ENCODE measurements at regions not wholly inside any gene's neighbourhood (a gene's known extent, or its start where the extent isn't known, plus 50 kb on each side); places are given as distances from the start of the nearest gene placed in this dataset.
"Not testable (repeated sequence)": the region's sequence is repeated elsewhere in the genome, so short reads cannot be mapped to it uniquely, and the experiment has no call there.

DNA sequence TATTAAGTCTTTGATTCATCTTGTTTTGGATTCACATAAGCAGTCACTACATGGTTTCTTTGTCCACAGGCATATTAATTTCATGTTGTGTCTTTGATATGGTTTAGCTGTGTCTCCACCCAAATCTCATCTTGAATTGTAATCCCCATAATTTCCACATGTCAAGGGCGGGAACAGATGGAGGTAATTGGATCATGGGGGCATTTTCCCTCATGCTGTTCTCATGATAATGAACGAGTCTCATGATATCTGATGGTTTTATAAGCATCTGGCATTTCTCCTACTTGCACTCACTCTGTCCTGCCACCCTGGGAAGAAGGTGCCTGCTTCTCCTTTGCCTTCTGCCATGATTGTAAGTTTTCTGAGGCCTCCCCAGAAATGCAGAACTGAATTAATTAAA lies 1811.2 kb upstream of the PCDH10 start:
- Mint-ChIP-seq H3K4me3 (no peak overlapping the region), H3K27me3 (no peaks in the 10 kb centered on the region), H3K27ac (no peak overlapping the region), H3K9me3 (no peaks in the 10 kb centered on the region), H3K36me3 (no peaks in the 10 kb centered on the region), H3K4me1 (no peaks in the 10 kb centered on the region)
- DNase-seq, result no peak

DNA sequence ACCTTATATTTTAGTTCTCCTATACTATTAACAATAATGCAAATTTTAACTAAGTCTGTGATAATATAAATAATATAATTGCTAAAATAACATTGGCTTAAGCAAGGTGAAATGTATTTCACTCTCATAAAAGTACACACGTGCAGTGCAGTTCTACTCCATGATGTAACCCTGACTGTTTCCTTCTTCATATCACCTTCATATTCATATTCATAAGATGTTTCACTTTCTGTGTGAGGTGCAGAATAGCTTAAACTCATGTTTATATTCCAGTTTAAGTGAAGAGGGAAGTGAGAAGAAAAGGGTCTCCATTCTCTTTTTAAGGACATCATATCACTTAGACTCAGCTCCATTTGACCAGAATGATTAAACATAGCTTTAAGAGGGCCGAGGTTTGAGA lies 1810.0 kb upstream of the PCDH10 start:
- Mint-ChIP-seq H3K27me3 (no peaks in the 10 kb centered on the region), H3K4me1 (no peaks in the 10 kb centered on the region), H3K4me3 (no peak overlapping the region), H3K36me3 (no peaks in the 10 kb centered on the region), H3K27ac (no peak overlapping the region), H3K9me3 (no peaks in the 10 kb centered on the region)
- DNase-seq, result no peak

DNA sequence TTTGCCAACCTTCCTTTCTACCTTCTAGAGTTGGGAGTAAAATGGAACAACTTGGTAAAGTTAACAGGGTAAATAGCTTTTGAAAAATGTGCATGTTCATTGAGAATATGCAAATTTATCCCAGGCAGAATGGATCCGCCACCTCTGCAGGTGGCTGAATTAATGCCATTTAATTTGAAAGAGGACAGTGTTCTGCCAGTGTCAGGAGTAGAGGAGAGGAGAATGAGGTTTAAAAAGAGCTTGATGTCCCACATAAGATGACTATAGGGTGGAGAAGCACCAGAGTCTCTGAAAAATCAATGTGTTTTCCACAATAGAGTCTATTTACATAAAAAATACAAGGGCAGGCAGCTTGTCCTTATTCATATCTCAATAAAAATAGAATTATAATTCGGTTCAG lies 1804.3 kb upstream of the PCDH10 start:
- Mint-ChIP-seq H3K36me3 (no peaks in the 10 kb centered on the region), H3K27me3 (no peaks in the 10 kb centered on the region), H3K27ac (no peak overlapping the region), H3K4me1 (no peaks in the 10 kb centered on the region), H3K9me3 (peaks cover 2% of the 10 kb centered on the region), H3K4me3 (no peak overlapping the region)
- DNase-seq, result no peak

DNA sequence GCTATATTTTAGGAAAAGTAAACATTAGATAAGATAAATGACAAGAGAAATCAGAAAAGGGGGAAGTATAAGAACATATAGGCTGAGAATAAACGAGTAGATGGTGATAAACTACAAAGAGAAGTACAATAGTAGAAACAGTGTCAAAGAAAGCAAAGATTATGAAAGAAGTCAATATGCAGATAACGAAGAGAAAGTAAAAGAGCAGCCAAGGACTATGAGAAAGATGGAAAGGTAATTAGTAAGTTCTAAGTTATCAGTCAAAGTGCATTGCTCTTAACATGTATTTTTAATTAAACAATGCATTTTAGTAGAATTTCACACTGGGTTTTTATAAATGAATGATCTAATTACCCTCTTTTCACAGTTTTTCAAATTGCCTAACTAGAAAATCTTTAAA lies 1801.3 kb upstream of the PCDH10 start:
- H3K27ac Mint-ChIP-seq, result no peak overlapping the region
- no peak overlapping the region for H3K4me3 Mint-ChIP-seq
- no peaks in the 10 kb centered on the region for H3K36me3 Mint-ChIP-seq
- H3K9me3 Mint-ChIP-seq, result peaks cover 4% of the 10 kb centered on the region
- DNase-seq, result no peak
- no peaks in the 10 kb centered on the region for H3K27me3 Mint-ChIP-seq
- H3K4me1 Mint-ChIP-seq, result no peaks in the 10 kb centered on the region

DNA sequence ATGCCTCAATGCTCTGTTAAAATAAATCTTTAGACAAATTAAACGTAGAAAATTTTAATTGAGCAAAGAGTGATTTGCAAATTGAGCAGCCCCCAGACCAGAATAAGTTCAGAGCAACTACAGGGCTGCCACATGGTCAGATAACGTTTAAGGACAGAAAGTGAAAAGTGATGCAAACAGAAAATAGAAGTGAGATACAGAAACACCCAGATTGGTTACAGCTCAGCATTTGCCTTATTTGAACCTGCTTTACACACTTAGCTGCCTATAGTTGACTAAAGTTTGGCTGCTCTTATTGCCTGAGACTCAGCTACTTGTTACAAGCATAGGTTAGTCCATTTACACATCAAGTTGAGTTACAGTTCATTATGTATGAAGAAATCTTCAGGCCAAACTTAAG lies 1800.8 kb upstream of the PCDH10 start:
- Mint-ChIP-seq H3K27me3 (no peaks in the 10 kb centered on the region), H3K36me3 (no peaks in the 10 kb centered on the region)

DNA sequence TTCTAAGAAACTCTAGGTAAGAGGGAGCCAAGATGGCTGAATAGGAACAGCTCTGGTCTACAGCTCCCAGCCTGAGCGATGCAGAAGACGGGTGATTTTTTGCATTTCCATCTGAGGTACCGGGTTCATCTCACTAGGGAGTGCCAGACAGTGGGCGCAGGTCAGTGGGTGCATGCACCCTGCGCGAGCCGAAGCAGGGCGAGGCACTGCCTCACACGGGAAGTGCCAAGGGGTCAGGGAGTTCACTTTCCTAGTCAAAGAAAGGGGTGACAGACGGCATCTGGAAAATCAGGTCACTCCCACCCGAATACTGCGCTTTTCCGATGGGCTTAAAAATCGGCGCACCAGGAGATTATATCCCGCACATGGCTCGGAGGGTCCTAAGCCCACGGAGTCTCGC lies 1796.7 kb upstream of the PCDH10 start:
- not testable (repeated sequence) for H3K4me3 Mint-ChIP-seq, DNase-seq, H3K9me3 Mint-ChIP-seq, H3K36me3 Mint-ChIP-seq, H3K4me1 Mint-ChIP-seq, H3K27me3 Mint-ChIP-seq, H3K27ac Mint-ChIP-seq

More for the DNA sequence above, 1800.8 kb upstream of the PCDH10 start:
- no peak for DNase-seq
- Mint-ChIP-seq H3K4me3 (no peak overlapping the region), H3K9me3 (peaks cover 4% of the 10 kb centered on the region), H3K27ac (no peak overlapping the region), H3K4me1 (no peaks in the 10 kb centered on the region)

DNA sequence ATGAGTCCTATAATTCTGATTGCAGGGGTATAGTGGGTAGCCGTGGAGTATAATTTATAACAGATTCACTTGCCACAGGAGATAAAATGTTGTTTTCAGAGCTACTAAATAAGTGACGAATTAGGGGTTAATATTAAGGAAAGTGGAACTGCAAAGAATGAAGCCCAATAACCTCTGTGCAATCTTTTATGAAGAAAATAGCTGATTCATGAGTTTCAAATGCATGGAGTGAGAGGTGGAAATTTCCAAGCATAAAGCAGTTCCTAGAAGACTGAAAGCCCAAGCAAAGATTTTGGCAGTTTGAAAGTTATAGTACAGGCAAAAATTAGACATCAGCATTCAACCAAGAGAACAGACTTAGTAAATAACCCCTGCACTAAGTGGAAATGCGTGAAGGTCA lies 1782.4 kb upstream of the PCDH10 start:
- DNase-seq, result no peak
- H3K36me3 Mint-ChIP-seq, result no peaks in the 10 kb centered on the region
- no peak overlapping the region for H3K27ac Mint-ChIP-seq
- H3K4me1 Mint-ChIP-seq, result no peaks in the 10 kb centered on the region
- H3K27me3 Mint-ChIP-seq, result no peaks in the 10 kb centered on the region
- no peaks in the 10 kb centered on the region for H3K9me3 Mint-ChIP-seq
- H3K4me3 Mint-ChIP-seq, result no peak overlapping the region

DNA sequence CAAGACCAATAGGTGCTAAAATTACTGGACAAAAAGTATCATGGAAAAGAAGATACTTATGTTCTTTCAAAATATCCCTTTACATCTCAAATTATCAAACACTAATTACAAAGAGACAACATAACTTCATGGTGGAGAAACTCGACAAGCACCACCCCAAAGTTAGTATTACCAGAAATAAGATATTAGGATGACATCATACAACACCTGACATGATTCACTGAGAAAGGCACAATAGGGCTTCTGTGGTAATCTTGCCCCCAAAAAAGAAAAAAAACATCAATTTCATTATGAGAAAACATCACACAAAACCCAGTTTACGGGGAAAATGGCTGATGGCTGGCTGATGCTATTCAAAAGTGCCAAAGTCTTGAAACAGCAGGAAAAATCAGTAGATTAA lies 1781.7 kb upstream of the PCDH10 start:
- H3K36me3 Mint-ChIP-seq, result no peaks in the 10 kb centered on the region
- no peak overlapping the region for H3K4me3 Mint-ChIP-seq
- no peaks in the 10 kb centered on the region for H3K27me3 Mint-ChIP-seq
- no peaks in the 10 kb centered on the region for H3K4me1 Mint-ChIP-seq
- no peaks in the 10 kb centered on the region for H3K9me3 Mint-ChIP-seq
- H3K27ac Mint-ChIP-seq, result no peak overlapping the region
- no peak for DNase-seq

DNA sequence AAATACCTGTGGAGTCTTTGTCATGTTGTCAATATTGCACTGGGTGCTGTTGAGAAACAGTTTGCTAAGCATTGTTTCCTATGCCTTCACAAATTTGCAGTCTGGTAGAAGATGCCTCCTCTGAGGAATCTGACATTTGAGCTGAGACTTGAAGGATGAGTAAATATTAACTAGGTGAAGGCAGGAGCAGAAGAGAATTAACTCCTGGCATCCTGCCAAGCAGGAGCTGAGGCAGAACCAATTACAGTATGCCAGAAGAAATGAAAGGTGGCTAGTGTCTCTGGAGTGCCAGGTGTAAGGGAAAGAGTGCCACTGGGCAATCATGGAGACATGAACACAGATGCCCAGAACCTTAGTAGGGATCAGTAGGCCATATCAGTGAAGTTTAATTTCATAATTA lies 1778.2 kb upstream of the PCDH10 start:
- H3K27ac Mint-ChIP-seq, result no peak overlapping the region
- H3K9me3 Mint-ChIP-seq, result no peaks in the 10 kb centered on the region
- no peaks in the 10 kb centered on the region for H3K27me3 Mint-ChIP-seq
- no peaks in the 10 kb centered on the region for H3K4me1 Mint-ChIP-seq
- DNase-seq, result no peak
- no peak overlapping the region for H3K4me3 Mint-ChIP-seq
- H3K36me3 Mint-ChIP-seq, result no peaks in the 10 kb centered on the region

DNA sequence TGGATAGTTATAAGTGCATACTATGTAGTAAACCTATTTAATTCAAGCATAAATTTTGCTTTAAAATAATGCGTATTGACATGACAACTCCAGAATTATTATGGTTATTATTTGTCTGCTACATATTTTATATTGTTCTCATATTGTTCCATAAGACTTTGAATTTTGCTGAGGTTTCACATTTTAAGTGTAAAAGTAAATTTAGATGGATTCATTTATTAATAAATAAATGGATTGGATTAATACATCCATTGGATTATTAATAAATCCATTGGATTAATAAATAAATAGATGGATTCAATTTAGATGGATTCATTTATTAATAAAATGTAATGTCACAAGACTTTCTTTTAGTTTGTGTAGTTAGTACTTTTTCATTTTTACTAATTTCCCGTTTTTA lies 1768.0 kb upstream of the PCDH10 start:
- Mint-ChIP-seq H3K9me3 (peaks cover 3% of the 10 kb centered on the region), H3K36me3 (no peaks in the 10 kb centered on the region), H3K4me3 (no peak overlapping the region), H3K27ac (no peak overlapping the region), H3K4me1 (no peaks in the 10 kb centered on the region), H3K27me3 (no peaks in the 10 kb centered on the region)
- DNase-seq, result no peak

DNA sequence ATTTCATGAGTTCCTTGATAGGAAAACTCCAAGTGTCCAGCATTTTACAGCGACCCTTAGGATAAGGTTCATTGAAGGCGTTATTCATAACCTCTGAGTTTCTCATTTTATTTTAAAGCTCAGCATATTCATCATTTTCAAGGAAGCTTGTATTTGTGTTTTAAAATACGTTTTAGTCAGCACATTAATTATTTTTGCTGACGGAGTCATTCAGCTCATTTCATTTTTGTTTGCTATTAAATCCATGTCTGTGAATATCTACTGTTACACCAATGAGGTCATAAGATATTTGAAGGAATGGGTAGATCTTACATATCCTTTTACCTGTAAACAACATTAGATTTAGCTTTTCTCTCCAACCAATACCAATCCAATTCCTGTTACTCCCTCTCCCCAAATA lies 1766.3 kb upstream of the PCDH10 start:
- H3K9me3 Mint-ChIP-seq, result peaks cover 3% of the 10 kb centered on the region
- no peak for DNase-seq
- no peaks in the 10 kb centered on the region for H3K36me3 Mint-ChIP-seq
- H3K27ac Mint-ChIP-seq, result no peak overlapping the region
- no peaks in the 10 kb centered on the region for H3K4me1 Mint-ChIP-seq
- H3K27me3 Mint-ChIP-seq, result no peaks in the 10 kb centered on the region
- no peak overlapping the region for H3K4me3 Mint-ChIP-seq

DNA sequence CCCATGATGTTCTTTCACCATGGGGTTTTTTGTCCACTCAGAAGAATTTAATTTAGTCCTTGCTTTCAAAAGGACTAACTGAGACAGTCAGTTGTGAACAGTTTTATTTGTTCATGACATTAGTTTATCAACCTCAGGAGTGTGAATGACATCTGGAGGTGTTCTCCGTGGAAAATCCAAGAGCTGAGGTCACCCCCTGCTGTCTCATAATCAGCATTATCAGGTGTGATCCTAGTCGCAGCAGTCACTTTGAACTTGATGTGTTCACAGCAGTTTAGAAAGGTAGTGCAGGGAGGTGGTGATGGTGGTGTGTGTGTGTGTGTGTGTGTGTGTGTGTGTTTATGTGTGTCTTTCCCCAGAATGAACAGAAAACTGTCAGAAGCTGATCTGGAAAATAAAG lies 1760.8 kb upstream of the PCDH10 start:
- no peaks in the 10 kb centered on the region for H3K36me3 Mint-ChIP-seq
- H3K4me3 Mint-ChIP-seq, result no peak overlapping the region
- DNase-seq, result no peak
- no peak overlapping the region for H3K27ac Mint-ChIP-seq
- no peaks in the 10 kb centered on the region for H3K27me3 Mint-ChIP-seq
- peaks cover 3% of the 10 kb centered on the region for H3K9me3 Mint-ChIP-seq
- no peaks in the 10 kb centered on the region for H3K4me1 Mint-ChIP-seq

DNA sequence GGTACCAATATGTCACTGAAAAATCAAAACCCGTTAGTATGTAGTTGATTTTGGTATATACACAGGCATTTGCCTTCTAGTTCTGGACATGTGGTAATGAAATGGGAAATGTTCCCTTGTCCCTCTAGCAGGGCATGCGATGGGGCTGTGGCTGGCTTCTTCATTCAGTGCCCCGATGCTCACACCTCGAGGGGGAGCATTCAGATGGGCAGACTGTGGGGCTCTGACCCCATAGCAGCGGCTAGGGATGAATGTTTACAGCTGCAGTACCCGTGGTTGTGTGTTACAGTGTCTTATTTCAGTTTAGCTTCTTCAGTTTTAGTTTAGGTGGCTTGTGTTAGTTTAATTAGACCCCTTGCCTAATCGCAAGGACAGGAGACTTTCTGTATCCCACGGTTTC lies 1741.0 kb upstream of the PCDH10 start:
- Mint-ChIP-seq H3K27me3 (no peaks in the 10 kb centered on the region), H3K9me3 (peaks cover 6% of the 10 kb centered on the region)

DNA sequence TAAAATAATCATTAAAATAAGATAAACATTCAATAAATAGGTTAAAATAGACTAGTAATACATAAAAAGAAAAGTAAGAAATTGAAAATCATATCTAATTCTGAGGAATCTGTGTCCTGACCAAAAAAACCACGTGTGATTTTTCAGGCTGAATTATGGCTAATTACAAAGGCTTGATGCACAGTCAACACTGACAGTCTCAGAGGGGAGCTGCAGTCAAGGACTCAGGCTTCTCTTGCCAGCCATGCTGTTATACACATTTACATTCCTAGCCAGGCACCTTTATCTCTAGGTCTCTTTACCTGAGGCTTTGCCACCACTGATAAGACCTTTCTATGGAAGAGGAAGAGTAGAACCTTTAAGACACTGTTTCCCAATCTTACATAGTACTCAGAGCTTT lies 1737.7 kb upstream of the PCDH10 start:
- Mint-ChIP-seq H3K4me3 (no peak overlapping the region), H3K4me1 (no peaks in the 10 kb centered on the region), H3K27me3 (no peaks in the 10 kb centered on the region), H3K9me3 (peaks cover 7% of the 10 kb centered on the region), H3K36me3 (no peaks in the 10 kb centered on the region), H3K27ac (no peak overlapping the region)
- DNase-seq, result no peak

More for the DNA sequence above, 1741.0 kb upstream of the PCDH10 start:
- no peak for DNase-seq
- Mint-ChIP-seq H3K36me3 (no peaks in the 10 kb centered on the region), H3K4me3 (no peak overlapping the region), H3K4me1 (no peaks in the 10 kb centered on the region), H3K27ac (no peak overlapping the region)

DNA sequence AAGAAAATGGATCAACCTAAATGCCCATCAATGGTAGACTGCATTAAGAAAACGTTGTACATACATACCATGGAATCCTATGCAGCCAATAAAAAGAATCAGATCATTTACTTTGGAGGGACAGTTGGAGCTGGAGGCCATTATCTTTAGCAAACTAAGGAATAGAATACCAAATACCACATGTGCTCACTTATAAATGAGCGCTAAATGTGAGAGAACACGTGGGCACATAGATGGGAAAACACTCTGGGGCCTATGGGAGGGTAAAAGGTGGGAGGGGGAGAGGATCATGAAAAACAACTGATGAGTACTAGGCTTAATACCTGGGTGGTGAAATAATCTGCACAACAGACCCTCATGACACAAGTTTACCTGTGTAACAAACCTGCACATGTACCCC lies 1729.9 kb upstream of the PCDH10 start:
- no peaks in the 10 kb centered on the region for H3K27me3 Mint-ChIP-seq

DNA sequence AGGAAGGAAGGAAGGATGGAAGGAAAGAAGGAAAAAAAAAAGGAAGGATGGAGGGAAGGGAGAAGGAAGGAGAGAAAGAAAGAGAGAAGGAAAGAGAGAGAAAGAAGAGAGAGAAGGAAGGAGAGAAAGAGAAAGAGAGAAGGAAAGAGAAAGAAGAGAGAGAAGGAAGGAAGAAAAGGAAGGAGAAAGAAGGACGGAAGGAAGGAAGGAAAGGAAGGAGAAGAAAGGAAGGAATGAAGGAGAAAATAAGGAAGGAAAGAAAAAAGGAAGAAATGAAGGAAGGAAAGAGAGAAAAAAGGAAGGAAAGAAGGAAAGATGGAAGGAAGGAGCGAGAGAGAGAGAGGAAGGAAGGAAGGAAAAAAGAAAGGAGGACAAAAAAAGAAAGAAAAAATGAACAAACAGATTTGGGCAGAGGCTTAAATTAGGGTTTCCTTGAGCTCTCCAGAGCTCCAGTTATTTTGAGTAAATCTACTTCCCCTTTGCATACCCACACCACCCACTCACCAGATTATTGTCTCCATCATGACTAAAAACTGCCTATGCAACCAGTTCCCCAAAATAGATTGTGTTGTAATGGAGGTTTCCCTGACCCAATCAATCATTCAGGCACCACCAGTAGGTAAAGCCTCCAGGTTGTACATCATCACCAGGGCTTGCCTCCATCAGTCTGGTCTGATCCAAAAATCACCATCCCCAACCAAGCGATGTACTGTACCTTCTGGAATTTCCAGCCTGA lies 1722.9 kb upstream of the PCDH10 start:
- Mint-ChIP-seq H3K9me3 (peaks cover 11% of the 10 kb centered on the region), H3K4me1 (peaks cover 1% of the 10 kb centered on the region), H3K4me3 (no peak overlapping the region), H3K27ac (no peak overlapping the region), H3K27me3 (no peaks in the 10 kb centered on the region), H3K36me3 (no peaks in the 10 kb centered on the region)
- DNase-seq, result no peak

More for the DNA sequence above, 1729.9 kb upstream of the PCDH10 start:
- peaks cover 10% of the 10 kb centered on the region for H3K9me3 Mint-ChIP-seq
- no peak overlapping the region for H3K27ac Mint-ChIP-seq
- no peak overlapping the region for H3K4me3 Mint-ChIP-seq
- DNase-seq, result no peak
- H3K36me3 Mint-ChIP-seq, result no peaks in the 10 kb centered on the region
- H3K4me1 Mint-ChIP-seq, result no peaks in the 10 kb centered on the region
